ENCODE measurements at regions not wholly inside any gene's neighbourhood (a gene's known extent, or its start where the extent isn't known, plus 50 kb on each side); places are given as distances from the start of the nearest gene placed in this dataset.

DNA sequence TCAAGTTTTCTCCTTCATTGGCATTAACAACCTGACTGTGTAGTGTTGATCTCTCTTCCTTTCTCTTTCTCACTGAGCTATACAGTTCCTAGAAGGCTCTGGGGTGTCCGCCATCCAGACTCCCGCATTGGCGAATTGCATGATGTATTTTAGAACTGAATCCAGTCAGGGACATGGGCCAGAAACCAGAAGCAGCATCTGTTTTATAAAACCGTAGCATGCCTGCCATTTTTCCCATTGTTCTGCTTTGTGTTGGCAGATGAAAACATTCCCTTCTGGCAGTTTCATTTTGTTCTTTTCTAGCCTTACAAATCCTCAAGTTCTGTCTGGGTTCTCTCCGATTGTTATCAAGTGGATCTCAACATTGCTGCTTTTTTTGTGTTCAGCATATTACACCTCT lies 268.3 kb upstream of the SEL1L start:
- no peak for DNase-seq (ENCODE audit: low read depth)
- Histone ChIP-seq H3K4me3 (ENCODE audit: low read depth, low read length) (no peak overlapping the region), H3K27me3 (ENCODE audit: control insufficient read depth, insufficient read depth, low read length) (no peaks in the 10 kb centered on the region), H3K36me3 (ENCODE audit: control insufficient read depth, insufficient read depth, low read length) (no peaks in the 10 kb centered on the region)
- TF ChIP-seq, protein P1, sequence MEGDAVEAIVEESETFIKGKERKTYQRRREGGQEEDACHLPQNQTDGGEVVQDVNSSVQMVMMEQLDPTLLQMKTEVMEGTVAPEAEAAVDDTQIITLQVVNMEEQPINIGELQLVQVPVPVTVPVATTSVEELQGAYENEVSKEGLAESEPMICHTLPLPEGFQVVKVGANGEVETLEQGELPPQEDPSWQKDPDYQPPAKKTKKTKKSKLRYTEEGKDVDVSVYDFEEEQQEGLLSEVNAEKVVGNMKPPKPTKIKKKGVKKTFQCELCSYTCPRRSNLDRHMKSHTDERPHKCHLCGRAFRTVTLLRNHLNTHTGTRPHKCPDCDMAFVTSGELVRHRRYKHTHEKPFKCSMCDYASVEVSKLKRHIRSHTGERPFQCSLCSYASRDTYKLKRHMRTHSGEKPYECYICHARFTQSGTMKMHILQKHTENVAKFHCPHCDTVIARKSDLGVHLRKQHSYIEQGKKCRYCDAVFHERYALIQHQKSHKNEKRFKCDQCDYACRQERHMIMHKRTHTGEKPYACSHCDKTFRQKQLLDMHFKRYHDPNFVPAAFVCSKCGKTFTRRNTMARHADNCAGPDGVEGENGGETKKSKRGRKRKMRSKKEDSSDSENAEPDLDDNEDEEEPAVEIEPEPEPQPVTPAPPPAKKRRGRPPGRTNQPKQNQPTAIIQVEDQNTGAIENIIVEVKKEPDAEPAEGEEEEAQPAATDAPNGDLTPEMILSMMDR (IDR thresholded peaks at IDR 0.05; ENCODE audit: insufficient read depth, low read length, poor library complexity, severe bottlenecking), result no peak

DNA sequence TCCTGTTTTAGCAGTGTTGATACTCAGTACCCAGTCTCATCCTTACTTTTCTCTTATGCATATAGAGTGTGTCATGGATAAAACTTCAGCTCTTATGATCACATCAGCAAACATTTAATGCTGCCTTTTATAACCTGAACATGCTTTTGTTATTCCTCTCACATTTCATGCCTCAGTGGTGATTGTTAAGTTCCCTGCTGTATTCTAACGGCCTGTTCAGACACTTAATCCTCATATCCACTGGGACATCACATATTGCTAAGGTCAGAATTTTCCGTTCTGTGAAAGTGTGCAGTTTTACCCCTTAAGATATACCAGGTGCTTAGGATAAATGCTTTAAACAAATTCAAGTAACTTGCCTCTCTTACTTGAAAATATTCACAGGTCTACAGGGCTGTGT lies 268.7 kb upstream of the SEL1L start:
- H3K4me3 ChIP-seq (ENCODE audit: low read depth, low read length), result no peak overlapping the region
- H3K36me3 ChIP-seq (ENCODE audit: control insufficient read depth, insufficient read depth, low read length), result no peaks in the 10 kb centered on the region
- no peak for DNase-seq (ENCODE audit: low read depth)
- TF ChIP-seq, protein P1 (IDR thresholded peaks at IDR 0.05; ENCODE audit: insufficient read depth, low read length, poor library complexity, severe bottlenecking), result no peak
- H3K27me3 ChIP-seq (ENCODE audit: control insufficient read depth, insufficient read depth, low read length), result no peaks in the 10 kb centered on the region

DNA sequence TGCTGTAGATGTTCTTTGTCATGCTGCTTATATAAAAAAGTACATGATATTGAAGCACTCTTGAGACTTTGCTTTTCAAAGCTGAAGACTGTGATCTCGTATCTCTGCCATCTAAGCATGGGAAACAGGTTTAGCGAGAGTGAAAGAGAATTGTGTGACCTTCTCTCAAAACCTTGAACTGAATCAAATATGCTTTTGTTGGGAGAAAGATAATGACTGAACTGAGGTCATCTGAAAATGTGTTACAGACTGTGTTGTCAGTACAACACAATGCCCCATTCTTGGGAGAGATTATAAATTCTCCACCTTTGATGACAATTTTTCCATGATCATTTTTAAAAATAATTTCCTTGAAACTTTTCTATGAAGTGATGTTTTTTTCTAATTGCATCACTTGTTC lies 272.1 kb upstream of the SEL1L start:
- no peak for DNase-seq (ENCODE audit: low read depth)
- H3K36me3 ChIP-seq (ENCODE audit: control insufficient read depth, insufficient read depth, low read length), result no peaks in the 10 kb centered on the region
- no peaks in the 10 kb centered on the region for H3K27me3 ChIP-seq (ENCODE audit: control insufficient read depth, insufficient read depth, low read length)
- H3K4me3 ChIP-seq (ENCODE audit: low read depth, low read length), result no peak overlapping the region
- TF ChIP-seq, protein P1 (IDR thresholded peaks at IDR 0.05; ENCODE audit: insufficient read depth, low read length, poor library complexity, severe bottlenecking), result no peak

DNA sequence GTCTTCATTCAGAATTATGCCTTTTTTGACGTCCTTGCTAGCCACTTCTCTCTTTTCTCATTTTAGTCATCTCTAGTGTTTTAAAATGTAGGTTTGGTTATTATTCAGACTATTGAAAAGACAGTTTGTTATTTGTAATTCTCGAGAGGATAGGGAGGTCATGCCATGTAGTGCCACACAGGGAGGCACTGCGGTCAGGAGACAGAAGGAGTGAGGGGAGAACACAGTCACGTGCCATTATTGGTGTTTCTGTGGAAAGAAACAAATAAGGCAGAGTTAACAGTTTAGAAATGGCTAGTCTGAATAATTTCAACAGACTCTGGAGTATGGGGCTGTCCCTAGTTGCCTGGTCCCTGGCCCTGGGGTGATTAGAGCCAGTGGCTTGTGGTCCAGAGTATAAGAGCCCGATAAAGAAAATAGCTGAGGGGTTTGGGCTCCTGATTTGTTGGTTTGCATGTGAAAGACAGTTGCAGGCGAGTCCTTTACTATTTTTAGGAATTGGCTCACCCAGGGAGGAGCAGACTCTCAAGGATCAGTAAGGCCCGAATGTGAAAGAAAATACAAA lies 278.1 kb upstream of the SEL1L start:
- Histone ChIP-seq H3K36me3 (ENCODE audit: control insufficient read depth, insufficient read depth, low read length) (no peaks in the 10 kb centered on the region), H3K27me3 (ENCODE audit: control insufficient read depth, insufficient read depth, low read length) (no peaks in the 10 kb centered on the region), H3K4me3 (ENCODE audit: low read depth, low read length) (no peak overlapping the region)
- TF ChIP-seq, protein P1 (IDR thresholded peaks at IDR 0.05; ENCODE audit: insufficient read depth, low read length, poor library complexity, severe bottlenecking), result no peak
- DNase-seq (ENCODE audit: low read depth), result no peak

DNA sequence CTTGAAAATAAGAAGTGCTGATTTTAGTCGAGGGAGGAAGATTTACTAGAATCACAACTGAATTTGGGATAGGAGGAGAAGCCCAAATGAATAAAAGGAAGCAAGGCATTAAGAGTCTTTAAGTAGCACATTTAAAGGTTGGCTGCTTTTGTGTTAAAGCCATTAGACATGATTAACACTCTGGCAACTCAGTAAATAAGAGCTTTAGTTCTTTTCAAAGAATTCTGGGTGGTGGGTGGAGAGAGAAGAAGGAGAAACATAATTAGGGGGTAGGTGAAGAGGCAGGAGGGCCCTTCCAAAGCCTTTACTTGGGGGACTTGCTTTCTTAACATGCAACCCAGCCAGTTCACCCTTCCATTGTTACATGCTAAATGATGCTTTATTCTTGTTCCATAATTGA lies 284.6 kb upstream of the SEL1L start:
- Histone ChIP-seq H3K27me3 (ENCODE audit: control insufficient read depth, insufficient read depth, low read length) (no peaks in the 10 kb centered on the region), H3K4me3 (ENCODE audit: low read depth, low read length) (no peak overlapping the region), H3K36me3 (ENCODE audit: control insufficient read depth, insufficient read depth, low read length) (no peaks in the 10 kb centered on the region)
- DNase-seq (ENCODE audit: low read depth), result no peak
- TF ChIP-seq, protein P1 (IDR thresholded peaks at IDR 0.05; ENCODE audit: insufficient read depth, low read length, poor library complexity, severe bottlenecking), result no peak

DNA sequence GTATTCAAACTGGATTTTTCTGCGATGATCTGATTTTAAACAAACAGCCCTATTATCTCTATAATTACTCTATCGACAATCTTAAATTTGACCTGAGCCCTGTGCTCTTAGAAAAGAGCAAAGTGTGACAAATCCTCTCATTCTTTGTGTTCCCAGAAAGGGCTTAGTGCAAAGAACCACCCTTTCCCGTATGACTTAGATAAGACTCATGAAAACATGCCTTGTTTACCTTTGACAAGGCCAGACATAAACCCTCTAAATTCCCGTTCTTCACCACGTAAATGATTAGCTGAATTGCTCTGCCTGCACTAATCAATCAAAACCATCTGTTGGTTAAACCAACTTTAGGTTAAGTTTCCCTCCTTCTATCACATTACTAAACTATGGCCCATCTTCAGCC lies 285.7 kb upstream of the SEL1L start:
- Histone ChIP-seq H3K27me3 (ENCODE audit: control insufficient read depth, insufficient read depth, low read length) (no peaks in the 10 kb centered on the region), H3K36me3 (ENCODE audit: control insufficient read depth, insufficient read depth, low read length) (no peaks in the 10 kb centered on the region), H3K4me3 (ENCODE audit: low read depth, low read length) (no peak overlapping the region)
- no peak for DNase-seq (ENCODE audit: low read depth)
- TF ChIP-seq, protein P1 (IDR thresholded peaks at IDR 0.05; ENCODE audit: insufficient read depth, low read length, poor library complexity, severe bottlenecking), result no peak

Data from kidney epithelial cell (primary cell).